Activated naive CD8-positive, alpha-beta T cell treated with anti-CD3 and anti-CD28 coated beads, Interleukin-2, amount 10 ng/mL, durations not matched to agents 7 days and 5 days (primary cell): ENCODE measurements at regions not wholly inside any gene's neighbourhood (a gene's known extent, or its start where the extent isn't known, plus 50 kb on each side); places are given as distances from the start of the nearest gene placed in this dataset.

ENCODE experiments used
- ATAC-seq: fragments of 150-1000 bp; cut with Tn5 transposase; one replicate; pipeline ENCODE4 v1.10.0; 2021; ENCODE audit warnings: low read depth, moderate library complexity
- POLR2A ChIA-PET: fragments of 350-600 bp; sonication (Branson Sonifier 250); formaldehyde crosslinking; loops from one replicate; lab custom pipeline; 2021; ENCODE audit warnings: antibody characterized with exemption; lab: Charles Lee
- DNase-seq: peaks from one replicate; pipeline ENCODE4 v3.0.0; 2021
- H3K27ac Mint-ChIP-seq: one replicate; pipeline ENCODE4 v1.8.0; 2022; ENCODE audit warnings: mild to moderate bottlenecking, mixed read lengths
- H3K27me3 Mint-ChIP-seq: one replicate; pipeline ENCODE4 v1.8.0; 2022; ENCODE audit warnings: mild to moderate bottlenecking, moderate library complexity, mixed read lengths
- H3K36me3 Mint-ChIP-seq: one replicate; pipeline ENCODE4 v1.8.0; 2021; ENCODE audit warnings: mild to moderate bottlenecking, mixed read lengths
- H3K4me1 Mint-ChIP-seq: one replicate; pipeline ENCODE4 v1.8.0; 2021; ENCODE audit warnings: mixed read lengths
- H3K4me3 Mint-ChIP-seq: one replicate; pipeline ENCODE4 v1.8.0; 2022; ENCODE audit warnings: mild to moderate bottlenecking, moderate library complexity, mixed read lengths
- H3K9me3 Mint-ChIP-seq: one replicate; pipeline ENCODE4 v1.8.0; 2021; ENCODE audit warnings: mixed read lengths

DNA sequence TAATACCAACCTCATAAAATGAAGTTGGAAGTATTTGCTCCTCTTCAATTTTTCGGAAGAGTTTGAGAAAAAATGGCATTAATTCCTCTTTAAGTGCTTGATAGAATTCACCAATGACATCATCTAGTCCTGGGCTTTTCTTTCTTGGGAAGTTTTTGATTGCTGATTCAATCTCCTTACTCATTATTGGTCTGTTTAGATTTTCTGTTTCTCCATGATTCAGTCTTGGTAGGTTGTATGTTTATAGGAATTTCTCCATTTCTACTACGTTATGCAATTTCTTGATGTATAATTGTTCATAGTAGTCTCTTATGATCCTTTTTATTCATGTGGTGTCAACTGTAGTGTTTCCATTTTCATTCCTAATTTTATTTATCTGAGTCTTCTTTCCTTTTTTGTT, 141.5 kb upstream of the PRNP start:
- Mint-ChIP-seq H3K9me3 (no peaks in the 10 kb centered on the region), H3K36me3 (no peaks in the 10 kb centered on the region), H3K4me3 (no peak overlapping the region), H3K4me1 (no peaks in the 10 kb centered on the region), H3K27ac (no peak overlapping the region), H3K27me3 (peaks cover 40% of the 10 kb centered on the region)
- no peak for DNase-seq
- POLR2A ChIA-PET: no interaction called here
- no peak for ATAC-seq

GRCh38 chr20:4542270-4542669, 144.0 kb upstream of the PRNP start:
- Mint-ChIP-seq H3K27ac (no peak overlapping the region), H3K4me3 (no peak overlapping the region), H3K4me1 (no peaks in the 10 kb centered on the region), H3K27me3 (peaks cover 45% of the 10 kb centered on the region), H3K9me3 (peaks cover 2% of the 10 kb centered on the region), H3K36me3 (no peaks in the 10 kb centered on the region)
- DNase-seq: no peak
- no peak for ATAC-seq
- POLR2A ChIA-PET: no interaction called here

- DNase-seq: no peak
- no peak overlapping the region for H3K4me3 Mint-ChIP-seq
- no peak for ATAC-seq
Observed at GRCh38 chr20:4534315-4534714, 151.9 kb upstream of the PRNP start.

GRCh38 chr20:4533368-4534133, 152.7 kb upstream of the PRNP start:
- H3K9me3 Mint-ChIP-seq: peaks cover 2% of the 10 kb centered on the region
- peaks cover 47% of the 10 kb centered on the region for H3K27me3 Mint-ChIP-seq
- H3K27ac Mint-ChIP-seq: no peak overlapping the region

More at GRCh38 chr20:4534315-4534714, 151.9 kb upstream of the PRNP start:
- POLR2A ChIA-PET: no interaction called here
- peaks cover 44% of the 10 kb centered on the region for H3K27me3 Mint-ChIP-seq
- H3K36me3 Mint-ChIP-seq: no peaks in the 10 kb centered on the region
- no peaks in the 10 kb centered on the region for H3K4me1 Mint-ChIP-seq
- no peak overlapping the region for H3K27ac Mint-ChIP-seq
- peaks cover 2% of the 10 kb centered on the region for H3K9me3 Mint-ChIP-seq

GRCh38 chr20:4532772-4533171, 153.5 kb upstream of the PRNP start:
- Mint-ChIP-seq H3K27ac (no peak overlapping the region), H3K27me3 (peaks cover 49% of the 10 kb centered on the region), H3K36me3 (no peaks in the 10 kb centered on the region), H3K4me3 (no peak overlapping the region), H3K4me1 (no peaks in the 10 kb centered on the region), H3K9me3 (peaks cover 3% of the 10 kb centered on the region)
- ATAC-seq: no peak
- POLR2A ChIA-PET: no interaction called here
- no peak for DNase-seq

More at GRCh38 chr20:4533368-4534133, 152.7 kb upstream of the PRNP start:
- Mint-ChIP-seq H3K4me1 (no peaks in the 10 kb centered on the region), H3K36me3 (no peaks in the 10 kb centered on the region), H3K4me3 (no peak overlapping the region)
- POLR2A ChIA-PET: no interaction called here
- no peak for DNase-seq
- ATAC-seq: no peak

- Mint-ChIP-seq H3K36me3 (no peaks in the 10 kb centered on the region), H3K27me3 (peaks cover 21% of the 10 kb centered on the region), H3K9me3 (peaks cover 4% of the 10 kb centered on the region), H3K4me1 (no peaks in the 10 kb centered on the region), H3K4me3 (no peak overlapping the region), H3K27ac (no peak overlapping the region)
- DNase-seq (no peak), ATAC-seq (no peak)
- POLR2A ChIA-PET: no interaction called here
Observed at GRCh38 chr20:4524792-4525191, 161.5 kb upstream of the PRNP start.

GRCh38 chr20:4524307-4524706, 161.9 kb upstream of the PRNP start:
- Mint-ChIP-seq H3K36me3 (no peaks in the 10 kb centered on the region), H3K9me3 (peaks cover 4% of the 10 kb centered on the region), H3K4me1 (no peaks in the 10 kb centered on the region), H3K27me3 (peaks cover 16% of the 10 kb centered on the region), H3K27ac (no peak overlapping the region), H3K4me3 (no peak overlapping the region)
- POLR2A ChIA-PET: no interaction called here
- ATAC-seq: no peak
- DNase-seq: no peak

GRCh38 chr20:4522310-4522709, 163.9 kb upstream of the PRNP start:
- Mint-ChIP-seq H3K4me1 (no peaks in the 10 kb centered on the region), H3K4me3 (no peak overlapping the region), H3K27ac (no peak overlapping the region), H3K36me3 (no peaks in the 10 kb centered on the region), H3K27me3 (peaks cover 5% of the 10 kb centered on the region), H3K9me3 (no peaks in the 10 kb centered on the region)
- DNase-seq: no peak
- POLR2A ChIA-PET: no interaction called here
- no peak for ATAC-seq

GRCh38 chr20:4521170-4521968, 164.9 kb upstream of the PRNP start:
- POLR2A ChIA-PET: no interaction called here
- DNase-seq: no peak
- no peak for ATAC-seq
- no peaks in the 10 kb centered on the region for H3K9me3 Mint-ChIP-seq
- H3K27me3 Mint-ChIP-seq: peaks cover 3% of the 10 kb centered on the region
- no peaks in the 10 kb centered on the region for H3K36me3 Mint-ChIP-seq
- H3K4me1 Mint-ChIP-seq: no peaks in the 10 kb centered on the region
- H3K27ac Mint-ChIP-seq: no peak overlapping the region
- H3K4me3 Mint-ChIP-seq: no peak overlapping the region

GRCh38 chr20:4519534-4519933, 166.7 kb upstream of the PRNP start:
- peaks cover 9% of the 10 kb centered on the region for H3K27me3 Mint-ChIP-seq
- H3K4me3 Mint-ChIP-seq: no peak overlapping the region
- no peaks in the 10 kb centered on the region for H3K36me3 Mint-ChIP-seq
- POLR2A ChIA-PET: no interaction called here
- H3K4me1 Mint-ChIP-seq: no peaks in the 10 kb centered on the region
- peak; percentile 33 for DNase-seq
- peak; percentile 39 for ATAC-seq
- no peaks in the 10 kb centered on the region for H3K9me3 Mint-ChIP-seq
- no peak overlapping the region for H3K27ac Mint-ChIP-seq

DNA sequence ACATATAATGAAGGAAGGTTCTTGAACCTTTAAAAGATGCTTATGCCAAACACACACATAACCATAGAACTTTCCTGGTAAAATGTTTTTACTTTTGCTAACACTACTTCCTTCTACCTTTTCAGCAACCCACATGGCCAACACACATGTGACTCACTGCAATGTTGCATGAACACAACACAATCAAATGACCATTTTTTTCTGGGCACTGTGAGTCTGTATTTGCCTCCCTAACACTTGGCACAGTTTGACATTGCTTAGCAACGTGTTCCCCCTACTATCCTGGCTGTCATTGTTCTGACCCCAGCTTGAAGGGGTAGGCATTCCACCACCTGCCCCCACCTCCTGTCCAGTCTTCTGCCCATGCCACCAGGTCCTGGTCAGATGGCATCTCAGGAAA, 169.4 kb upstream of the PRNP start:
- H3K27me3 Mint-ChIP-seq: peaks cover 14% of the 10 kb centered on the region
- POLR2A ChIA-PET: interaction anchor here (0.8 kb wide), 1 partner anchor 274 kb away, joined by 4 read pairs; no protein-coding TSS in a partner anchor
- no peaks in the 10 kb centered on the region for H3K4me1 Mint-ChIP-seq
- H3K4me3 Mint-ChIP-seq: no peak overlapping the region
- no peak overlapping the region for H3K27ac Mint-ChIP-seq
- DNase-seq (no peak), ATAC-seq (no peak)
- no peaks in the 10 kb centered on the region for H3K36me3 Mint-ChIP-seq
- no peaks in the 10 kb centered on the region for H3K9me3 Mint-ChIP-seq

- DNase-seq: no peak
- POLR2A ChIA-PET: no interaction called here
- Mint-ChIP-seq H3K4me3 (no peak overlapping the region), H3K9me3 (no peaks in the 10 kb centered on the region), H3K4me1 (no peaks in the 10 kb centered on the region), H3K27ac (no peak overlapping the region), H3K36me3 (no peaks in the 10 kb centered on the region), H3K27me3 (peaks cover 14% of the 10 kb centered on the region)
- no peak for ATAC-seq
Observed at GRCh38 chr20:4513720-4514119, 172.5 kb upstream of the PRNP start.

DNA sequence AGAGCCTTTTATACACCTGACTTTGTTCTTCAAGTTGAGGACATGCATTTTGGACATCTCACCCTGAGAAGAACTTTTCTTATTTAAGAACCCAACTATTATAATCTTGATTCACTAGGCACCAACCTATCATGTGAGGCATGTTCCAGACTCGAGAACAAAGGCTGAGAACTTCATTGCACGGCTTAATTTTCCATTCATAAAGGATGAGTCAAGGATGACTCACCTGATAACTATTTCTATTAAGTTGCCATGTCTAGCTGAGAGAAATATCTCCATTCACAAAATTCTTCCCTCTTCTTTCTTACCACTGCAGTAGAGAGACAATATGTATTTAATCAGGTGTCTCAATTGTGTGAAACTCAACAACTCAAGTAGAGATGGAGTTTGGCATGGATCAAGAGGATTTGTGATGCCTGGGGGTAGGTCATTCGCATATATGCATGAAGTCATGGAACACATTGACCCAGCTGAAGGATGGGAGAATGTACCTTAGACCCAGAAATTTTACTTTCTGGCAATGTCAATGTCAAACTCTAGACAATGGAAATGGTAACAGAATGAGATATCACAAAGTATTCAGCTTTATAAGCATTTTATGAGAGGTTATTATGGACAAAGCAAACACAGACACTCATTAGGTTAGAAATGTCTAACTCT, 173.2 kb upstream of the PRNP start:
- POLR2A ChIA-PET: no interaction called here
- no peak for DNase-seq
- H3K27ac Mint-ChIP-seq: no peak overlapping the region
- H3K9me3 Mint-ChIP-seq: no peaks in the 10 kb centered on the region
- H3K4me1 Mint-ChIP-seq: no peaks in the 10 kb centered on the region
- peaks cover 11% of the 10 kb centered on the region for H3K27me3 Mint-ChIP-seq
- H3K4me3 Mint-ChIP-seq: no peak overlapping the region
- no peaks in the 10 kb centered on the region for H3K36me3 Mint-ChIP-seq
- no peak for ATAC-seq
